NCI-H1694 (cell line): ENCODE measurements at regions not wholly inside any gene's neighbourhood (a gene's known extent, or its start where the extent isn't known, plus 50 kb on each side); places are given as distances from the start of the nearest gene placed in this dataset.

ENCODE experiments used
- DNase-seq: peaks from one replicate; lab custom pipeline; 2025; lab: John Stamatoyannopoulos, UW

DNA sequence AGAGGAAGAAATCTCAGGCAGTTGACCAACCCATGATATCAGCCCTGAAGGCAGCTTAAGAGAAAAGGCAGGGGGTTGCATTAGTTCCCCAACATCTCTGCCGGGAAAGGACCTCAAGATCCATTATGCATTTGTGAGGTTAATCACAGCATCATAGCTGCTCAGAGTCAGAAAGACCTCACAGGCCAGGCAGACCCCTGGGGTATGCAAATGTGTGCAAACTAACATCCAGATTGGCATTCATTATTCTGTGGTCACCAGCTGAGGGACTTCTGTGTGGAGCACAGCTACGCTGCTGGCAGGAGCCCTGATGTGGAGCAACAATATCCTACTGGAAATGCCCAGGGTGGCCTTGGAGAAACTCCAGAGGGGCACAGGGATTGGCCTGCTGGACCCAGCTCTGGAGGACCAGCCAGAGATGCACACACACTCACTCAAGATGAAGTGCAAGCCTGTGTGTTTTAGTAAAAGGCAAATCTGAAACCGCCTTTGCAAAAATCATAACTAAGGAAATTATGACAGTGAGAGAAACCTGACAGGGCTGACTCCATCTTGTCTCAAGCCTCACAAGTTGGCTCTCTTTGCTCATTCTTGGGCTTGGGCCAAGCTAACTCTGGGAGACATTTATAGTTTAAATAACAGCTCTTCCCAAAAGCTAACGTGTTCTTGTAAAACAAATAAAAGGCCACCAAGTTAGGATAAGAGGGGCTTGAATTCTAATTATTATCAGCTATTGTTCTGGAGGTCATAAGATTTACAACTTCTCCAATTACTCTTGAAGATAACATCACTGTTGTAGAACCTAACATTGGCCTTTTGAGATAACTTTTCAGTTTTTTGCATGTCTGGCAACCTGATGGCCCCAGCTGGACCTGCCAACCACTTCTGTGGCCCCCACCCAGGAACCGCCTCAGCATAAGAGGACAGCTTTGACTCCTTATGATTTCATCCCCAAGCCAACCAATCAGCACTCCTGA lies 257.1 kb downstream of the UACA start:
- DNase-seq: no peak

DNA sequence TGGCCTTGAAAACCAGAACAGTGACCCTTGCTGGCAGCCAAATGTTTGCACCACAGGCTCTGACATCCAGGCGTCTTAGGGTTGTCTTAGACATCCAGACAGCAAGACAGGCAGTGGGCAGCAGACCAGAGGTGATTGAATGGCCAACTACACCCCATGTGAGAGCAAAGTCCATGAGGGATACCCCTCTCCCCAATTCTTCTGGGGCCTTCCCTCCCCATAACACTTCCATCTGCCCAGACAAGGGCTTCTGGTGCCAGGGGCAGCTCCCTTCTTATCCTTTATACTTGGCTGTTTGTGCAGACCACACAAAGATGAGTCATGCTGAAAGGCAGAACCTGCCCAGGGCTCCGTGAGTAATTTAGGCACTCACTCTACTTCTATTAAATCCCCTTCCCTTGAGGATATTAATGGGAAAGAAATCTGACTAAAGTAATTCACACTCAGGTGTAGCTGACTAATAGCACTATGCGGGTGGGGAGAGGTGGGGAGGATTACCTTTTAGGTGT lies 257.9 kb downstream of the UACA start:
- peak; percentile 12 for DNase-seq

DNA sequence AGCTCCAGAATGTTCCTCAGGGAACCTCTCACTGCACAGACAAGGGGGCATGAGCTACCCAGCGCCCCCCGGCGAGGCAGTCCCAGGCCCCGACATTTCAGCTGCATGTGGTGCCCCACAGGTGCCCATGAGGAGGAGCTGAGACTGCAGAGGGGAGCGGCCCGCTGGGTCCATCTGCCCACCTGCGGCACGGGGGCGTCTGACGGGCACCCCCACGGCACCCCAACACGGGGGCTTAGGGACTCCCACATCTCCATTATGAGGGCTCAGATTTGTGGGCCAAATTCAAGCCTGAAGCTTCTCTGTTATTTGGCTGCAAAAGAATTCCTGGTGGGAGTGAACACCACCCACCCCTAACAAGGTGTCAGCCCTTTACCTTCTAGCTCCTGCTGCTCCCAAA lies 258.4 kb downstream of the UACA start:
- no peak for DNase-seq

DNA sequence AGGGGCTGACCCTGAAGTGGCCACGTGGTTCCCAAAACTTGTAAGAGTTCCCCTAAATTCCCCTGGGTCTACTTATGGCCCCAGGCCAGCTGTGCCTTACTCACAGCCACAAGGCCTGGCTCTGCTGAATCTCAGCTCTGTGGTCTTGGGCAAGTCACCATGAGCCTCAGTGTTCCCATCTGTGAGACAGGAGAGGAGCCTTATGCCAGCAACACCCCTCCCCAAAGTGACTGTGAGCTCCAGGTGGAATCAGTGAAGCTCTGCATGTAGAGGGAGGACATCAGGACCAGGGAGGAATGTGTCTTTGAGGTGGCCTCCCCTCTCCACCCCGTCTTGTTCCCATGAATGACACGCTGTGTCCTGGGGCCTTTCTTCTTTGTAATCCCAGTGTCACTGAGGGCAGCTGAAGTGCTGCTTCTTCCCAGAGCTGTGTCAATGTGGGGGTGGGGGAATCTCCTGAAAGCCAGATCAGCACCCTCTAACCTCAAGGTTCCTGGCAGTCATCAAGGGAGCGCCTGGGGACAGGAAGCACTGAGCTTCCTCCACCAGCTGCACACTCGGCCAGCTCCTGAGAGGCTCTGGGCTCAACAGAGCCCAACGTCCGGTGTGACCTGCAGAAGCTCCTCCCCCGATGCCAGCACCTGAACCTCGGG lies 258.9 kb downstream of the UACA start:
- DNase-seq: no peak

DNA sequence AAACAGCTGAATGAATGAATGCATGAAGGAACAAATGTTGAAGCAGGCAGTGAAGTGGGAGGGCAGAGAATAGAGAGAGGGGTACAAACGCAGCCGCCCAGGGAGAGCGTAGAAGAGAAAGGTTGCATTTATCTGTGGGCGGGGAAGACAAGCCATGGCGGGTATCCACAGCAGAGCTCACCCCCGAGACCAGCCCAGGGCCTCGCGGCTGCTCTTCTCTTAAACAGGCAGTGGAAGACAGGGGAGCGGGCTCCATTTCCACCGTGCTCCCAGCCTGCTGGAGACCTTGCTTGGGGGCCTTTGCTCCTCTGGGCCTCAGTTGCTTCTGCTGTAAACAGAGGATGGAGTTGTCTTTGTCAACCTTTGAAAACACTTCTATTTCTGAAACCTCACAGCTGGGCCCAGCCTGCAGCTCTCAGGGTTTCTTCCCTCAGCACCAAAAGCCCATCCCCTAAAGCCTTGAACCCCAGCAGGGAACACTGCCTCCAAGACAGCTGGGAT lies 259.5 kb downstream of the UACA start:
- DNase-seq: no peak

DNA sequence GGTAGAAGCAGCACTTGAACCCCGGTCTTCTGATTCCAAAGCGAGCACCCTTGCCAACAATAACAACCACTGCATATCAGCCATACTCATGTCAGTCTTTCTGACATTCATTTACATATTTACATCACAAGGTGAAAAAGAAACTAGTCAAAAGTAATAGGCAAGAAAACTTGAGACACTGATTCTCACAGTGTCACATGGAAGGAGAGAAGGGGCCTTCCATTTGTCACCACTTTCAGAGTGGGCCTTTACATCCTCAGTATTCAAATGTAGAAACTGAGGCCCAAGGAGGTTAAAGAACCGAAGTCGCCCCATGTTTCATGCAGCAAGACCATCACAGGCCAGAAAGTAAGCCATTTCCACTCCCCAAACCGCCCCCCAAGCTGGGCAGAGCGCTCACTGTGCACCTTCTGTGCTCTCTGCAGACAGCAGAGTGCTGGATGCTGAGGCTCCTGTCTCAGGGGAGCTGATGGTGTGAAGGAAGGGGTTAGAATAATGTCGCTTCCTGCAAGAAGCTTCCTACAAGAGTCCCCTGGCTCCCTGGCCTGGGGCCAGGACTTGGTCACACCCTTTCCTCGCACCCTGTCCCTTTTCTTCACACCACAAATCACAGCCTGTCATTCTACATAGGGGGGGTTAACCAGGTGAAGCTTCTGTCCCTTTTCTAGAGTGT lies 260.1 kb downstream of the UACA start:
- DNase-seq: no peak

DNA sequence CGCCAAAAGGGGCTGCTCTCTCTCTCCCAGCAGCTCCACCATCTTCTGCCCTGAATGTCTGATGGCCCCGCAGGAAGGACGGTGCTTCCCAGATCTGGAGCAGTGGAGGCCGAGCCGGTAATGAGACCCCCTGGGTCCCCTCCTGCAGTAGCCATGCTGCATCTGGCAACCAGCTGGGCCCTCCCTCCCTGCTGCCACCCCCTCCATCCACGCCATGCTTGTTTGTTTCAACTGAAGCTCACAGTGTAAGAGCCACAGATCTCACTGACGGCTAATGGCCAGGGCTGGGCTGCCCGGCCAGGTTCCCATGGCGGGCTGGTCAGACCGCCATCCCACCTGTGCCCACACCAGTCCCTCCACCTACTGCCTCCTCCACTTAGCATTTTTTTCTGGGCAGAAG lies 260.8 kb downstream of the UACA start:
- DNase-seq: no peak

DNA sequence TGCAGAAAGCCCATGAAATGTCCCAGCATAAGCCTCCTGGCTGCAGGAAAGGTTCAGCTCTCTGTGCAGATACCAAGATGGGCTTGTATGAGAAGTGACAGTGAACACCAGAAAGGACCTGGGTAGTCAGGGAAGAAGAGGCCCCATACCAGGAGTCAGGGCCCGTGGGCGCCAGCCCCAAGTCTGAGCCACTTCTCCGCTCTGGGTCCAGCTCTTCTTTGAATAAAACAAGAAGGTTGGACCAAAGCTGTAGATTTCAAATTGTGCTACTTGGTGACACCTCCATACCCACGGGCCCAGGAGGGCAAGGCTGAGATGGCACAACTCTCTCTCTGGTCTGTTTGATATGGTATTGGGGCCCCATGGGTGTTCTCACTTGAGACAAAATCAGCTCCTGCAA lies 261.5 kb downstream of the UACA start:
- DNase-seq: no peak

DNA sequence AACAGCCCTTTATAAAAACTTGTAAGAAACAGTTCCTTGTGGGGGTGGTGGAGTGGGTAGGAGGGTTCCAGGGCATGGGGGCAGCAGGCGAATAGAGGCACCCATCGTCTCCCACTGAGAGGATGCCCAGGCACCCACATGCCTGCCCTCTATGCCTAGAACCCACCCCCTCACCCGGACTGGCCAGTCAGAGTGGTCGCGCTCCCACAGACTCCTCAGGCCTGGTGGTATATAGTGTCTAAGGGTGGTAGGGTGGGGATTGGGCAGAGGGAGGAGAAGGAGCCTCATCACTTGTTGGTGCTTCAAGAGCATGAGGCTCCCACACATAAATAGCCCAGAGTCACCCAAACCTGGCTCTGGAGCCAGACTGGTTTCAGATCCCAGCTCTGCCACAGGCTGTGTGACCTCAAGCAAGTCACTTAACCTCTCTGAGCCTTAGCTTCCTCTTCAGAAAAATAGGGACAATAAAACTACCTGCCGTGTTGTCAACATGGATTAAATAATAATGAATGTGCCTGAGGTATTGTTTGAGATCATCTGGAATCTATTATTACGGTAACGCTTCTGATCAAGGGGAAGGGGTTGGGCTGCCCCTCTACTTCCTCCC lies 262.1 kb downstream of the UACA start:
- no peak for DNase-seq

DNA sequence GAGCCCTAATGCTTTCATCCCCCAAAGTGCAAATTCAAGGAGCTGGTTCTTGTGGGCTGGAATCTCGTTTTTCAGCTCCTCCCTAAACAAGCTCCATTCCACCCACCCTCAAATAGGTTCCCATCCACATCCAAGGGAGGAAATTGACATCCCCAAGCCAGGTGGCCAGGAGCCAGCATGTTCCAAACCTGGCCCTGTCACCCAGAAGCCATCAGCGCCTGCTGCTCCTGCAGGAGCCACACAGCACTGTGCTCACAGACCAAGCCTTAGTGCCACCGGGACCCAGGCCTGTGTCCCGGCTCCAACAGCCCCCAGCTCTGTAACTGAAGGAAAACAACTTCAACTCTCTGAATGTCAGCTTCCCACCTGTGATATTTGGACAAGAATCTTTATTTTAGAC lies 263.6 kb downstream of the UACA start:
- DNase-seq: no peak

DNA sequence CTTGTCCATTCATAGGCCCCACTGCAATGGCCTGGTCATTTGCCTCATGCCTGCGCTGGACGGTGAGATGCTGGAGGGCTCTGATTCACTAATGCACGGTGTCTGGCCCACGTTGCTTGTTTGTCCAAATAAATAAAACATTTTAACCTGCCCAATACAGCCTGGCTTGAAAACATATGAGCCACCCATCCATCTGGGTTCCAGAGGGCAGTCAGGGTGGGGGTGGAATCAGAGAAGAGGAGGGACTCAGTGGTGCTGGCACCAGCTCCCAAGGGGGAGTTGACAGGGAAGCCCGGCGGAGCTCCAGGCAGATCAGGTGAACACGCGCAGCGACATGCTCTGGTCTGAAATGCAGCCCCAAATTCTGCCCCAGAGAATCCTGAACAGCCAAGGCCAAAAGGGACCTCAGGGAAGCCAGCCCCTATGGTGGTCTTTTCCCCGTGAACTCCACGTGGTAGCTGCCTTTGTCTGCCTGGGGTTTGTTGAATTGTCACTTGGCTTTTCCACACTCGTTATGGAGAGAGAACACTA lies 265.2 kb downstream of the UACA start:
- no peak for DNase-seq

DNA sequence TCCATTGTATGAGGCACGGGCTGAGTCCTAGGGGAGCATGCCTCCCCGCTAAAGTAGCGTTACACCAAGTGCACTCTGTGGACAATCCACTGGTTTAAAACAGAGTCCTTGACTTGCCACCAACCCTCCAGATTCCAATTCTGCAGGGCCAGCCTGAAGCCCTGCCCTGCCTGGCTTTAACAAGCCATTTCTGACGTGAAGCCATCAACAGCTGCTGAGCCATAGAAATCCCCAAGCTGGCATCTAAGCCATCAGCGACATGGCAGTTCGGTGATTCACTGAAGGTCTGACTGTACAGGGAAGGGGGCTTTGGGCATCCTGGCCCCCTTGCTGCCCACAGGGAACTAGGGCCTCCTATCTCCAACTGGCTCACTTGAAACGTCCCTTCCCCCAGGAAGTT lies 265.7 kb downstream of the UACA start:
- DNase-seq: no peak

DNA sequence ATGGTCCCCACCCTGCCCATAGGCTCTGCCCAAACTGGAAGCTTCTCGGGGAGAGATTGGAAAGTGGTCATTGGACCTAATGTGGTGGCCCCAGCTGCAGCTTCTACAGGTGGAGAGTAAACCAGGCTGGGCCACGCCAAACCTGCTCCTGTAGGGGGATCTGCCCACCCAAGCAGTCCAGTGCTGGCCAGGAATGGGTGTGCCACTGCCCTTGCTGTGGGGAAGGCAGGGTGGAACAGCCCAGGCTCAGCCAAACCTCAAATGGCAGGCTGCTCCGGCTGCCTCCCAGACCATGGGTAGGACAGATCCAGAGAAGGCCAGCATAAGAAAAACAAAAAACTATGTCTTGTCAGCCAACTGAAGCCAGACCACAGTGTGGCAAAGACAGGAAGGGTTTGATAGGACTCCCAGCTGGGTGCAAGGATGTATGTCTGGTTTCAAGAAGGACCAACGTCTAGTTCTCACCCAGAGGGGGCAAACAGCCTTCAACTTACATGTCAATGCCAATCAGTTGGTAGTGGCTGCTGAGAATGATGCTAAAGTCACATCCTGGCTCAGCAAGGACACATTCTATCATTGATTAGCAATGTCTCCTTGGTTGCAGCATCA lies 267.3 kb downstream of the UACA start:
- no peak for DNase-seq

DNA sequence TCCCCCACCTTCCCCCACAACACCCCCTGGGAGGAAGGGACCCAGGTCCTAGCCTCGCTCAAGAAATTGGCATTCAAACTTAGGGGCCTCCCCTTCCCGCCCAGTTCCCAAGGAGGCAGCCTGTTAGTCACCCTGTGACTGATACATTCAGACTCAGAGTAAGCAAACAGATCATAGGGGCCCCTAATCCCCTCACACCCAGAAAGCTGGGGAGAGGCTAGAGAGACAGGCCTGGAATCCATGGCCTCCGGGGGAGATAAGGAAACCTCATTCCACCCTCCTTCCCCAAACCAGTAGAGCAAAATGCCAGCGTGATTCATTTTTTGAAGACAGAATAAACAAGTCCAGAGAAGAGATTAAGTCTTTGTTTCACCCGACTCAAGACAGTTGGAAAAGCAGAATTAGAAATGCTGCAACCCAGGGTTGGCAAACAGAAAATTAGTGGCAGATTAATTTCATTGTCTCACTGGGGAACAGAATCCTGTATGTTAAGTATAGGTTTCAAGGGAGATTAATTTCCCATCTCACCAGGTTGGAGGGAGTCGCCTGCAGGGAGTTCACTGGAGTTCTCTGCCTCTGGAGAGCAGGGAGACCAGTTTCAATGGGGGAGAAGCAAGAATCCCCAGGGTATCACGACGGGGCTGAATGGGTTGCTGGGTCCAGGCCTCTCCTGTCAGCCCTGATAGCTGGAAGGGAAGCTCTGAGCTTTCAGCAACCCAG lies 268.3 kb downstream of the UACA start:
- no peak for DNase-seq

DNA sequence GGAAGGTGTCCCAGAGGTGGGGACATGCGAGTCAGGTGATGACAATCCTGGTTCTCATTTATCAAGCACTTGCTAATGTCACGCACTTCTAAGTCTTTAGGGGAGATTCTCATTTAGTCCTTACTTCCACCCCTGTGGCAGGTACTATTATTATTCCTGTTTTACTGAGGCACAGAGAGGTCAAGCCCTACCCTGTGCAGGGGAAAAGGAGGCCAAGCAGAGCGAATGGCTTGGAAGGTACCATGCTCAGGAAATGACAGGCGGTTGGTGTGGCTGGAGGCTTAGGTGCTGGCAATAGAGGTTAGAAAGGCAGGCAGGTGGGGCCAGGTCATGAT lies 268.9 kb downstream of the UACA start:
- no peak for DNase-seq

DNA sequence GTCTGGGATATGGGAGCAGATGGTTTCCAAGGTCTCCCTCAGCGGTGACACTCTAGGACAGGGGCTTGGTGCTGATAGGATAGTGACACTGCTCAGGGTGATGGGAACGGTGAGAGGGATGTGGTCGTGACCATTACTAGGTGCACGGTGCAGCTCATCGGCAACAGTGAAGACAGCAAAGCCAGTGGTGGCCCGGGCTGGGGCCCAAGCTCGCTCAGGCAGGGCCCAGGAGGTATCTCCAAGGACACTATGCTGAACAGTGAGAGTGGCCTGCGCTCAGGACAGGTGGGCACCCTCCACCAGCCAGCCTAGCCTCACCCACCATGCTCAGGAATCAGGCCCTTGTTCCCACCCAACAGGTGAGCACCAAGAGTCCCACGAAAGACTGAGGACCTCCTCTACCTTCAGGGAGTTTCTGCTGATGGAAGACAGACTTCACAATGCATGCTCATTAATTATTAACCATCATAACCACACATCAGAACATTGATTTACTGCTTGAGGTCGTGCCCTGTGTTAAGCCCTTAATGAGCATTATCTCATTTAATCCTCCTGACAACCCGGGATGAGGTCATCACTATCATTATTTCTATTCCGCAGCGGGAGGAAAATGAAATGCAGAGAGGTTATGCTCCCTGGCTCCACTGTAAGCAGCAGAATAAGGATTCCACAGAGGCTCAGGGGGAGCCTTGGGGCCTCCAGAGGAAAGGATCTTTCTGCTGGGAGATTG lies 269.4 kb downstream of the UACA start:
- DNase-seq: no peak

DNA sequence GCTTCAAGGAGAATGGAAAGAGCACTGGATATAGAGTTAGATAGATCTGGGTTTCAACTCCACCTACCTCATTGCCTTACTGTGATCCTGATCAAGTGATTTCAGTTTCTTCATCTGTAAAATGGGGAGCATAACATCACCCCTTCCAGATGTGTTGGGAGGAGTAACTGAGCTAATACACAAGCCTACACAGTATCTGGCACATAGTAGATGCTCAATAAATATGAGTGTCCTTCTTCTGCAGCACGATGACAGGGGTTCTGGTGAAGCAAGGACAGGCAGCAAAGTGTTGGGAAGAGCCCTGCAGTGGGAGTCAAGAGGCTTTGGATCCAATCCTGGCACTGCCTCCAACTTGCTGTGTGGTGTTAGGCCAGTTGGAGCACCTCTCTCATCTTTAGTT lies 270.0 kb downstream of the UACA start:
- DNase-seq: no peak

DNA sequence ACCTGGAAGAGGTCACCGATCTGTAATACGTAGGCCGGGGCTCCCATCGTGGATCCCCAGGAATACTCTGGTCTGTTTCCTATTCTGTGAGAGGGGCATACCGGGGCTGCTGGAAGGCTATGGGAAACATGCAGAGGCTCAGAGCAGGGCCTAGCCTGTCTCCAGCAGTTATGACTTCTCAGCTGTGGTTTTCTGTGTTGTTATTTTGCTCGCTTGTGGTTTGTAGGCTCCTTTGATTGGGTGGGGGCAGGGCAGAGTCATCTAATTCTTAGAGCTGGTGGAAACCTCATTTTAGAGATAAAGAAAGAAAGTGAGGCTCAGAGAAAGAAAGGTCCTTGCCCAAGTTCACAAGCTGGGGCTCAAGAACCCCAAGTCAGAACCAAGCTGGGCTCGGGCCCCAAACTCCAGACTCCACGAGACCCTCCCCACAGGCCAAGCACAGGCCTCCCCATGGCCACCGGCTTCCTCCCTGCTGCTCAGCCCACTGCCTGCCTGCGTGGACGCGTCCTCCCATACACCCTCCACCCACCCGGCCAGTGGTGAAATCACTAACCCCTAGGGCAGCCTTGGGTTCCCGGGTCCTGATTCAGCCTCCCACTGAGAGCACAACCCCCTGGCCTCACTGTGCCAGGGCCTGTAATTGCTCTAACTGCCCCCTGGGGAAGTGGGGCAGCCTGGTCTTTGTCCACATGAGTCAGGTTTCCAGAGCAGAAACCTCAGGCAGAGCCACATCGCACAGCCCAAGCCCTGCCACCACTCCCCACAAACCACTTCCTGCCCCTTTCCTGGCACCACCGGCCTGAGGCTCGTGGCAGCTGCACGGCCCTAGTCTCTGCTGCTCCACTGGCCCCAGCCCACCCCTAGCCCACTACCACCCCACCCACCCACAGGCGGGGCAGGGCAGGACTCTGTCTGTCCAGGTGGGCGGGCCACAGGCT lies 270.8 kb downstream of the UACA start:
- DNase-seq: no peak

DNA sequence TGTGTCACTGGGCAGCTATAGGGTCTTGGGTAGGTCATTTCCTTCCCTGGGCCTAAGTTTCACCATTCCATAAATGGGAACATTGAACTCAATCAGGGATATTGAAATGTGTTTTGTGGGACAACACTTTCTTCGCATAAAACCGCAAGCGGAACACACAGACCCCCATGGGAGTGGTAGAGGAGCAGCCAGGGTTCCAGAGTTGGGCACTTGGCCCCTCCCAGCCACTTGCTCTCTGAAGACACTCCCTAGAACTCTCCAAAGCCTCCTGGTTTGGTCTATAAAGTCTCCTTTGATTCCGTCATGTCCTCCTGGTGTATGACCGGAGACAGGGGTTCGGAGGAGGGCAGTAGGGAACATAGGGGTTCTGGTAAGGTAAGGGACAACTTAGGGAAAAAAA lies 271.7 kb downstream of the UACA start:
- no peak for DNase-seq
